ENCODE measurements at regions not wholly inside any gene's neighbourhood (a gene's known extent, or its start where the extent isn't known, plus 50 kb on each side); places are given as distances from the start of the nearest gene placed in this dataset.

DNA sequence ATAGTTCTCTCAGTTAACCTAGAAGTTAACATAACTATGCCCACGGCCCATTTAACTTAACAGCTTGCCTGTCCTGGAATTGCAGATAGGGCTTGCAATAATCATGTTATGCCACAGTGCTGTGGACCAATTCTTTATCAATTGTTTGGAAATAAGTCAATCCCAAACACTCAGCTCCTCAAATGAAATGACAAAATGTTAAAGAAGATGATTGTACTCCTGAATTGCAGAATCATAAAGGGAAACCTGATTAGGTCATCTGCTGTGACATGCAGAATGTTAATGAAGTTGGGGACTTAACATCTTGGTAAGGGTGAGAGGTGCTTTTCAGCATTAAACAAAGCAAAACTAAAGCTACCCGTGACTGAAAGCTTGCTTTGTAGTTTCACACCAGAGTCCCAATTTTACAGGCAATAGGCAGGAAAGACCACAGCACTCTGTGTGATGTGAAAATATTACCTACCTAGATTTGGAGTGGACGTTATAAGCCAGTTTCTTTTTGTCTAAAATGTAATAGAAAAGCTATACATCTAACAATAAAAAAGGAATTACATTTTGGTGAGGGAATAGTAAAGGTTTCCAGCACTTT lies 364.0 kb downstream of the GPD2 start:
- H3K36me3 Mint-ChIP-seq (ENCODE audit: low read depth), result no peaks in the 10 kb centered on the region
- H3K27ac Mint-ChIP-seq (ENCODE audit: unreplicated experiment), result no peak overlapping the region
- TF ChIP-seq, protein P1, sequence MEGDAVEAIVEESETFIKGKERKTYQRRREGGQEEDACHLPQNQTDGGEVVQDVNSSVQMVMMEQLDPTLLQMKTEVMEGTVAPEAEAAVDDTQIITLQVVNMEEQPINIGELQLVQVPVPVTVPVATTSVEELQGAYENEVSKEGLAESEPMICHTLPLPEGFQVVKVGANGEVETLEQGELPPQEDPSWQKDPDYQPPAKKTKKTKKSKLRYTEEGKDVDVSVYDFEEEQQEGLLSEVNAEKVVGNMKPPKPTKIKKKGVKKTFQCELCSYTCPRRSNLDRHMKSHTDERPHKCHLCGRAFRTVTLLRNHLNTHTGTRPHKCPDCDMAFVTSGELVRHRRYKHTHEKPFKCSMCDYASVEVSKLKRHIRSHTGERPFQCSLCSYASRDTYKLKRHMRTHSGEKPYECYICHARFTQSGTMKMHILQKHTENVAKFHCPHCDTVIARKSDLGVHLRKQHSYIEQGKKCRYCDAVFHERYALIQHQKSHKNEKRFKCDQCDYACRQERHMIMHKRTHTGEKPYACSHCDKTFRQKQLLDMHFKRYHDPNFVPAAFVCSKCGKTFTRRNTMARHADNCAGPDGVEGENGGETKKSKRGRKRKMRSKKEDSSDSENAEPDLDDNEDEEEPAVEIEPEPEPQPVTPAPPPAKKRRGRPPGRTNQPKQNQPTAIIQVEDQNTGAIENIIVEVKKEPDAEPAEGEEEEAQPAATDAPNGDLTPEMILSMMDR (IDR thresholded peaks at IDR 0.05), result no peak
- no peaks in the 10 kb centered on the region for H3K4me1 Mint-ChIP-seq (ENCODE audit: low read depth)
- no peak overlapping the region for H3K4me3 Mint-ChIP-seq (ENCODE audit: unreplicated experiment)
- no peaks in the 10 kb centered on the region for H3K9me3 Mint-ChIP-seq (ENCODE audit: low read depth)
- DNase-seq (ENCODE audit: low spot score), result no peak
- H3K27me3 Mint-ChIP-seq (ENCODE audit: low read depth), result peaks cover 12% of the 10 kb centered on the region

- H3K4me1 Mint-ChIP-seq (ENCODE audit: low read depth), result no peaks in the 10 kb centered on the region
- H3K9me3 Mint-ChIP-seq (ENCODE audit: low read depth), result no peaks in the 10 kb centered on the region
- TF ChIP-seq, protein P1 (IDR thresholded peaks at IDR 0.05), result no peak
- H3K27me3 Mint-ChIP-seq (ENCODE audit: low read depth), result peaks cover 14% of the 10 kb centered on the region
- H3K27ac Mint-ChIP-seq (ENCODE audit: unreplicated experiment), result no peak overlapping the region
- H3K4me3 Mint-ChIP-seq (ENCODE audit: unreplicated experiment), result no peak overlapping the region
- no peak for DNase-seq (ENCODE audit: low spot score)
- no peaks in the 10 kb centered on the region for H3K36me3 Mint-ChIP-seq (ENCODE audit: low read depth)
Measured at GRCh38 chr2:156800781-156801361, 364.7 kb downstream of the GPD2 start.

GRCh38 chr2:156803243-156803642 lies 367.1 kb downstream of the GPD2 start:
- Mint-ChIP-seq H3K27me3 (ENCODE audit: low read depth) (peaks cover 20% of the 10 kb centered on the region), H3K36me3 (ENCODE audit: low read depth) (no peaks in the 10 kb centered on the region), H3K27ac (ENCODE audit: unreplicated experiment) (no peak overlapping the region), H3K4me3 (ENCODE audit: unreplicated experiment) (no peak overlapping the region), H3K4me1 (ENCODE audit: low read depth) (no peaks in the 10 kb centered on the region), H3K9me3 (ENCODE audit: low read depth) (no peaks in the 10 kb centered on the region)
- DNase-seq (ENCODE audit: low spot score), result no peak
- TF ChIP-seq, protein P1 (IDR thresholded peaks at IDR 0.05), result no peak

DNA sequence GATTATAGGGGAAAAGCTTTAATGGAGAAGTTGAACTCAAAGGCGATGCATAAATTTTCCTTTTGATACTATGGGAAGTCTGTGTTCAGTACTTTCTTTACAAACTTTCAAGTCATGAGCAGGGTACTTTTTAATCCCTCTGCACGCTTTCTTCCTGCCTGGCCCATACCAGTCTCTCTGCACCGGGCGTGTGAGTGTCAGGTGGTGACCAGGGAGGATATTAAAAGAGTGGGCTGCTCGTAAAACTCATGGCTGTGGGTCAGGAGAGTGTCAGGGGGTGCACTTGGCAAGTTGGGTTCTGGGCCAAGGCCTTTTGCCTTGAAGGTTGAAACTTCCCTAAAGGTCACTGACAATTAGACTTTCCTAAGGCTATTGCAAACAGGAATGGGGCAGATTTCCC lies 367.8 kb downstream of the GPD2 start:
- TF ChIP-seq, protein P1 (IDR thresholded peaks at IDR 0.05), result no peak
- no peaks in the 10 kb centered on the region for H3K4me1 Mint-ChIP-seq (ENCODE audit: low read depth)
- no peak for DNase-seq (ENCODE audit: low spot score)
- no peaks in the 10 kb centered on the region for H3K9me3 Mint-ChIP-seq (ENCODE audit: low read depth)
- H3K27ac Mint-ChIP-seq (ENCODE audit: unreplicated experiment), result no peak overlapping the region
- H3K27me3 Mint-ChIP-seq (ENCODE audit: low read depth), result peaks cover 26% of the 10 kb centered on the region
- no peaks in the 10 kb centered on the region for H3K36me3 Mint-ChIP-seq (ENCODE audit: low read depth)
- H3K4me3 Mint-ChIP-seq (ENCODE audit: unreplicated experiment), result no peak overlapping the region

GRCh38 chr2:156810094-156810493 lies 373.9 kb downstream of the GPD2 start:
- peaks cover 24% of the 10 kb centered on the region for H3K27me3 Mint-ChIP-seq (ENCODE audit: low read depth)
- TF ChIP-seq, protein P1 (IDR thresholded peaks at IDR 0.05), result no peak
- H3K36me3 Mint-ChIP-seq (ENCODE audit: low read depth), result no peaks in the 10 kb centered on the region
- no peaks in the 10 kb centered on the region for H3K4me1 Mint-ChIP-seq (ENCODE audit: low read depth)
- no peak overlapping the region for H3K4me3 Mint-ChIP-seq (ENCODE audit: unreplicated experiment)
- H3K9me3 Mint-ChIP-seq (ENCODE audit: low read depth), result no peaks in the 10 kb centered on the region
- DNase-seq (ENCODE audit: low spot score), result no peak
- H3K27ac Mint-ChIP-seq (ENCODE audit: unreplicated experiment), result no peak overlapping the region
